ENCODE measurements at regions not wholly inside any gene's neighbourhood (a gene's known extent, or its start where the extent isn't known, plus 50 kb on each side); places are given as distances from the start of the nearest gene placed in this dataset.
"Not testable (repeated sequence)": the region's sequence is repeated elsewhere in the genome, so short reads cannot be mapped to it uniquely, and the experiment has no call there.

GRCh38 chr9:129545876-129546275, 75.0 kb downstream of the C9orf50 start:
- intact Hi-C loops (cut with micrococcal nuclease), result not testable (repeated sequence)

GRCh38 chr9:129544761-129545160, 76.1 kb downstream of the C9orf50 start:
- intact Hi-C loops (cut with micrococcal nuclease), result no loop called here

- intact Hi-C loops (cut with micrococcal nuclease), result no loop called here
Observed at GRCh38 chr9:129542741-129543140, 78.2 kb downstream of the C9orf50 start.

GRCh38 chr9:129541270-129541669, 79.6 kb downstream of the C9orf50 start:
- intact Hi-C loops (cut with micrococcal nuclease), result no loop called here

- intact Hi-C loops (cut with micrococcal nuclease), result no loop called here
Observed at GRCh38 chr9:129539446-129539845, 81.5 kb downstream of the C9orf50 start.

- intact Hi-C loops (cut with micrococcal nuclease), result not testable (repeated sequence)
Observed at GRCh38 chr9:129531860-129532402, 89.0 kb downstream of the C9orf50 start.

GRCh38 chr9:129527955-129528354, 92.9 kb downstream of the C9orf50 start:
- intact Hi-C loops (cut with micrococcal nuclease), result not testable (repeated sequence)

GRCh38 chr9:129525656-129526196, 95.2 kb downstream of the C9orf50 start:
- intact Hi-C loops (cut with micrococcal nuclease), result no loop called here

- intact Hi-C loops (cut with micrococcal nuclease), result no loop called here
Observed at GRCh38 chr9:129524582-129525270, 96.2 kb downstream of the C9orf50 start.

GRCh38 chr9:129523943-129524581, 96.8 kb downstream of the C9orf50 start:
- intact Hi-C loops (cut with micrococcal nuclease), result no loop called here

- intact Hi-C loops (cut with micrococcal nuclease), result no loop called here
Observed at GRCh38 chr9:129522351-129522750, 98.5 kb downstream of the C9orf50 start.

GRCh38 chr9:129520082-129520481, 100.8 kb downstream of the C9orf50 start:
- intact Hi-C loops (cut with micrococcal nuclease), result no loop called here

GRCh38 chr9:129518074-129518473, 102.8 kb downstream of the C9orf50 start:
- intact Hi-C loops (cut with micrococcal nuclease), result no loop called here

- intact Hi-C loops (cut with micrococcal nuclease), result no loop called here
Observed at GRCh38 chr9:129517006-129517405, 103.9 kb downstream of the C9orf50 start.

- intact Hi-C loops (cut with micrococcal nuclease), result no loop called here
Observed at GRCh38 chr9:129514891-129515290, 106.0 kb downstream of the C9orf50 start.

GRCh38 chr9:129514497-129514867, 106.4 kb downstream of the C9orf50 start:
- intact Hi-C loops (cut with micrococcal nuclease), result no loop called here

- intact Hi-C loops (cut with micrococcal nuclease), result no loop called here
Observed at GRCh38 chr9:129513856-129514496, 106.9 kb downstream of the C9orf50 start.

GRCh38 chr9:129513282-129513681, 107.6 kb downstream of the C9orf50 start:
- intact Hi-C loops (cut with micrococcal nuclease), result no loop called here

GRCh38 chr9:129511285-129511900, 109.5 kb downstream of the C9orf50 start:
- intact Hi-C loops (cut with micrococcal nuclease), result no loop called here

- intact Hi-C loops (cut with micrococcal nuclease), result no loop called here
Observed at GRCh38 chr9:129509533-129509928, 111.4 kb downstream of the C9orf50 start.

- intact Hi-C loops (cut with micrococcal nuclease), result no loop called here
Observed at GRCh38 chr9:129507805-129508204, 113.1 kb downstream of the C9orf50 start.

- intact Hi-C loops (cut with micrococcal nuclease), result no loop called here
Observed at GRCh38 chr9:129506892-129507291, 114.0 kb downstream of the C9orf50 start.
